Activated CD4-positive, CD25-positive, alpha-beta regulatory T cell (primary cell): ENCODE measurements at regions not wholly inside any gene's neighbourhood (a gene's known extent, or its start where the extent isn't known, plus 50 kb on each side); places are given as distances from the start of the nearest gene placed in this dataset.
"Not testable (repeated sequence)": the region's sequence is repeated elsewhere in the genome, so short reads cannot be mapped to it uniquely, and the experiment has no call there.

Experiments
- DNase-seq, 4 experiments: peaks; one replicate each; lab custom pipeline; 2025; lab: John Stamatoyannopoulos, UW

GRCh38 chrX:128780934-128781333 is 728.7 kb upstream of the ACTRT1 start:
- DNase-seq, result no peak

- no peak for DNase-seq
Measured at GRCh38 chrX:128769495-128769894, 717.3 kb upstream of the ACTRT1 start.

GRCh38 chrX:128759745-128760144 is 707.5 kb upstream of the ACTRT1 start:
- DNase-seq, result no peak

GRCh38 chrX:128759177-128759576 is 707.0 kb upstream of the ACTRT1 start:
- no peak for DNase-seq

GRCh38 chrX:128754130-128754529 is 701.9 kb upstream of the ACTRT1 start:
- DNase-seq, result no peak

- no peak for DNase-seq
Measured at GRCh38 chrX:128739539-128739938, 687.3 kb upstream of the ACTRT1 start.

GRCh38 chrX:128728943-128729342 is 676.7 kb upstream of the ACTRT1 start:
- no peak for DNase-seq

GRCh38 chrX:128717635-128718578 is 665.7 kb upstream of the ACTRT1 start:
- no peak for DNase-seq

GRCh38 chrX:128714425-128714824 is 662.2 kb upstream of the ACTRT1 start:
- DNase-seq, result no peak

- DNase-seq, result no peak
Measured at GRCh38 chrX:128699716-128700285, 647.6 kb upstream of the ACTRT1 start.

- DNase-seq, result no peak
Measured at GRCh38 chrX:128698573-128699181, 646.5 kb upstream of the ACTRT1 start.

- DNase-seq, result no peak
Measured at GRCh38 chrX:128691872-128692271, 639.7 kb upstream of the ACTRT1 start.

- DNase-seq, result no peak
Measured at GRCh38 chrX:128685387-128685786, 633.2 kb upstream of the ACTRT1 start.

- no peak for DNase-seq
Measured at GRCh38 chrX:128676651-128677050, 624.4 kb upstream of the ACTRT1 start.

GRCh38 chrX:128674326-128675086 is 622.3 kb upstream of the ACTRT1 start:
- not testable (repeated sequence) for DNase-seq

GRCh38 chrX:128664211-128664610 is 612.0 kb upstream of the ACTRT1 start:
- DNase-seq, result no peak

GRCh38 chrX:128653524-128654060 is 601.4 kb upstream of the ACTRT1 start:
- DNase-seq, result no peak

GRCh38 chrX:128650326-128650725 is 598.1 kb upstream of the ACTRT1 start:
- DNase-seq, result no peak

GRCh38 chrX:128634754-128635153 is 582.6 kb upstream of the ACTRT1 start:
- no peak for DNase-seq

- no peak for DNase-seq
Measured at GRCh38 chrX:128623361-128623760, 571.2 kb upstream of the ACTRT1 start.

GRCh38 chrX:128622296-128622695 is 570.1 kb upstream of the ACTRT1 start:
- no peak for DNase-seq

- DNase-seq, result no peak
Measured at GRCh38 chrX:128619490-128619889, 567.3 kb upstream of the ACTRT1 start.
